Fibroblast of the aortic adventitia (primary cell): ENCODE measurements at regions not wholly inside any gene's neighbourhood (a gene's known extent, or its start where the extent isn't known, plus 50 kb on each side); places are given as distances from the start of the nearest gene placed in this dataset.

Experiments used
- DNase-seq: peaks from one replicate; pipeline ENCODE4 v3.0.0-alpha.2; 2010; ENCODE audit warnings: low read depth
- H3K4me3 ChIP-seq: 2 replicates; pipeline ENCODE4 v1.5.1; 2011; ENCODE audit warnings: low read depth, mild to moderate bottlenecking, control low read depth, low read length, moderate library complexity
- CTCF ChIP-seq: IDR thresholded peaks from 2 replicates; pipeline ENCODE4 v1.5.1; 2011; ENCODE audit warnings: mild to moderate bottlenecking, low read length, control low read depth, inconsistent platforms; ENCODE audit not compliant: insufficient read depth

DNA sequence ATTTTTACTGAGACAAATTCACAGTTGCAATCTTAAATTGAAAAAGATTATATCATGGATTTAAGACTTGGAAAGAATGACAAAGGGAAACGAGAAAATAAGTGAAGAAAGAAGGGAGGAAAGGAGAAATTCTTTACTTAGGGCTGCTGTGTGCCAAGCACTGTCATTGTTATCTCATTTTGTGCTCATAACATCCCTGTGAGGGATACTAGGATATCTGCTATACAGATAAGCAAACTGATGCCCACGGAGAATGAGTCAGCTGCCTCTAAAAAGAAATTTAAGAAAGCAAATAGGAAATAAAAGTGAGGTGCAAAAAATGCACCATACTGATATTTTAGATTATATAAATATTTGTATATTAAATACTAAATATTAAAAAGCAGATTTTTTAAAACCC is 183.6 kb upstream of the NR5A2 start:
- peak; percentile 51 for DNase-seq
- no peak for TF ChIP-seq CTCF
- no peak overlapping the region for H3K4me3 ChIP-seq

DNA sequence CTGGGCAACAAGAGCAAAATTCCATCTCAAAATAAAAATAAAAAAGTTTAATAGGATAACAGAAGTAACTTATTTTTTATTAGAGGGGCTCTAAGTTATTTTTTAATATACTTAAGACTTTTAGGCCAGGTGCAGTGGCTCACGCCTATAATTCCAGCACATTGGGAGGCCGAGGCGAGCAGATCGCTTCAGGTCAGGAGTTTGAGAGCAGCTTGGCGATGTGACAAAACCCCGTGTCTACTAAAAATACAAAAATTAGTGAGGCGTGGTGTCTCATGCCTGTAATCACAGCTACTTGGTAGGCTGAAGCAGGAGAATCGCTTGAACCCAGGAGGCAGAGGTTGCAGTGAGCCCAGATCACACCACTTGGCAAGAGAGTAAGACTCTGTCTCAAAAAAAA is 180.5 kb upstream of the NR5A2 start:
- H3K4me3 ChIP-seq: no peak overlapping the region
- no peak for TF ChIP-seq CTCF

GRCh38 chr1:199851439-199852140 is 175.9 kb upstream of the NR5A2 start:
- no peak overlapping the region for H3K4me3 ChIP-seq
- DNase-seq: no peak
- no peak for TF ChIP-seq CTCF

More for the DNA sequence above, 180.5 kb upstream of the NR5A2 start:
- no peak for DNase-seq

- no peak for TF ChIP-seq CTCF
Measured at GRCh38 chr1:199854686-199855321, 172.7 kb upstream of the NR5A2 start.

GRCh38 chr1:199855580-199855979 is 171.9 kb upstream of the NR5A2 start:
- H3K4me3 ChIP-seq: no peak overlapping the region
- peak; percentile 56 for DNase-seq
- no peak for TF ChIP-seq CTCF

More at GRCh38 chr1:199854686-199855321, 172.7 kb upstream of the NR5A2 start:
- no peak overlapping the region for H3K4me3 ChIP-seq
- DNase-seq: no peak

DNA sequence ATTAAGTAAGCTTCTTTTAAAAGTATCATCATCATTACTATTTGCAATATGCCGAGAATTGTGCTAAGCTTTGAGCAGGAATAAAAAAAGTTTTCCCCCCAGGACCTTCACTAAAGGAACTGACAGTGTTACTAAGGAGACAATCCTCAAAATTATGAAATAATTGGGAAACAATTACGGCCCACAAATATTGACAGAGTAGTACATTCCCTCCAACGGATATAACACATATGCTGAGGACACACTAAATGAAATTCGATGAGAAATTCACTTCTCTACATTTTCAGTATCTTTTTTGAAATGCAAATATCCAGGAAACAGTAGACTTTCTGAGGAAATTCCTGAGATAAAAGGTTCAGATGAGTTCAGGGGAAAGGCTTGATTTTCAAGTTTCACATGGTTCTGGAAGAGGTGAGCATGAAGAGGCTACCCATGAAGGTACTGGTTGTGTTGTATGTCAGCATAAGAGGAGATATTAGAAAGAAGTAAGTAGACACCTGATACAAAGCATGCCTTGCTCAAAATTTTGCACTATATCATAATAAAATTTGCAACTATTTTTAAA is 171.2 kb upstream of the NR5A2 start:
- TF ChIP-seq CTCF: no peak
- DNase-seq: no peak
- H3K4me3 ChIP-seq: no peak overlapping the region
